ENCODE measurements at regions not wholly inside any gene's neighbourhood (a gene's known extent, or its start where the extent isn't known, plus 50 kb on each side); places are given as distances from the start of the nearest gene placed in this dataset.
A peak's percentile ranks its signal among the peaks of the same experiment; 100 is the strongest.
"Not testable (repeated sequence)": the region's sequence is repeated elsewhere in the genome, so short reads cannot be mapped to it uniquely, and the experiment has no call there.

GRCh38 chr18:73683409-73684238, 464.0 kb downstream of the FBXO15 start:
- no peak for DNase-seq (ENCODE audit: low read depth)

GRCh38 chr18:73681912-73682311, 465.7 kb downstream of the FBXO15 start:
- no peak for DNase-seq (ENCODE audit: low read depth)

GRCh38 chr18:73681398-73681797, 466.2 kb downstream of the FBXO15 start:
- DNase-seq (ENCODE audit: low read depth), result no peak

- peak; percentile 61 for DNase-seq (ENCODE audit: low read depth)
Measured at GRCh38 chr18:73679941-73680712, 467.5 kb downstream of the FBXO15 start.

- DNase-seq (ENCODE audit: low read depth), result no peak
Measured at GRCh38 chr18:73677450-73677849, 470.2 kb downstream of the FBXO15 start.

GRCh38 chr18:73674125-73674865, 473.3 kb downstream of the FBXO15 start:
- DNase-seq (ENCODE audit: low read depth), result no peak

- DNase-seq (ENCODE audit: low read depth), result not testable (repeated sequence)
Measured at GRCh38 chr18:73671480-73671879, 476.2 kb downstream of the FBXO15 start.

- no peak for DNase-seq (ENCODE audit: low read depth)
Measured at GRCh38 chr18:73670524-73670923, 477.1 kb downstream of the FBXO15 start.

- DNase-seq (ENCODE audit: low read depth), result no peak
Measured at GRCh38 chr18:73670039-73670438, 477.6 kb downstream of the FBXO15 start.

- peak; percentile 49 for DNase-seq (ENCODE audit: low read depth)
Measured at GRCh38 chr18:73669297-73669696, 478.3 kb downstream of the FBXO15 start.

GRCh38 chr18:73668051-73668450, 479.6 kb downstream of the FBXO15 start:
- DNase-seq (ENCODE audit: low read depth), result no peak

GRCh38 chr18:73666772-73667171, 480.9 kb downstream of the FBXO15 start:
- DNase-seq (ENCODE audit: low read depth), result no peak

GRCh38 chr18:73664896-73665295, 482.7 kb downstream of the FBXO15 start:
- no peak for DNase-seq (ENCODE audit: low read depth)

- DNase-seq (ENCODE audit: low read depth), result peak; percentile 18
Measured at GRCh38 chr18:73663581-73663980, 484.1 kb downstream of the FBXO15 start.

GRCh38 chr18:73662421-73662820, 485.2 kb downstream of the FBXO15 start:
- DNase-seq (ENCODE audit: low read depth), result no peak

GRCh38 chr18:73660931-73661856, 486.4 kb downstream of the FBXO15 start:
- DNase-seq (ENCODE audit: low read depth), result no peak

GRCh38 chr18:73656691-73657090, 490.9 kb downstream of the FBXO15 start:
- DNase-seq (ENCODE audit: low read depth), result no peak

- no peak for DNase-seq (ENCODE audit: low read depth)
Measured at GRCh38 chr18:73653827-73654226, 493.8 kb downstream of the FBXO15 start.

GRCh38 chr18:73653251-73653650, 494.4 kb downstream of the FBXO15 start:
- no peak for DNase-seq (ENCODE audit: low read depth)

- DNase-seq (ENCODE audit: low read depth), result peak; percentile 34
Measured at GRCh38 chr18:73647391-73647790, 500.2 kb downstream of the FBXO15 start.

GRCh38 chr18:73646772-73647171, 500.9 kb downstream of the FBXO15 start:
- peak; percentile 53 for DNase-seq (ENCODE audit: low read depth)
